ENCODE measurements at regions not wholly inside any gene's neighbourhood (a gene's known extent, or its start where the extent isn't known, plus 50 kb on each side); places are given as distances from the start of the nearest gene placed in this dataset.

- intact Hi-C loops (cut with DNase I; ENCODE audit: low total_unique reads), result no loop called here
- no peak overlapping the region for H3K4me3 ChIP-seq
- TF ChIP-seq CTCF (IDR thresholded peaks at IDR 0.05), result no peak
- no peak for TF ChIP-seq POLR2A (IDR thresholded peaks at IDR 0.05)
- H3K36me3 ChIP-seq, result no peaks in the 10 kb centered on the region
- no peaks in the 10 kb centered on the region for H3K4me1 ChIP-seq
- H3K9me3 ChIP-seq, result no peaks in the 10 kb centered on the region
- no peaks in the 10 kb centered on the region for H3K27me3 ChIP-seq
- no peak for DNase-seq
- H3K27ac ChIP-seq, result no peak overlapping the region
These were observed 81.6 kb upstream of the ARGLU1 start for GRCh38 chr13:106649495-106649894.

DNA sequence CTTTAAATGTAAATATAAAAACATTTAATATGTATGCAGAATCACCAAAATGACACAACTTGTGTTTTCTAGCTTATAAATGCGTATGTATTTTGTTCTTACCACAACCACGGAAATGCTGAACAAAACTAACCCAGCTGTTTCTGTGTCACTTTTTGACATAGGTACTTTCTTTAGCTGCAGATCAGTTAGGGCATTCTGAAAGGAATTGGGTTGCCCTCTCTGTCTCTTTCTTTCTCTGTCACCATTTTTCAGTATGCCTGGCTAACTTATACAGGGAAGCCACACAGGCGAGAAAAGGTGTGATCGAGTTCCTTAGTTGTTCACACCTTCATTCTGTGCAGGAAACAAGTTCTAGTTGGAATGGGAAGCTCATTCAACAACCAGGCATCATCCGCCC is 72.6 kb upstream of the ARGLU1 start:
- intact Hi-C loops (cut with DNase I; ENCODE audit: low total_unique reads), result no loop called here
- no peak overlapping the region for H3K4me3 ChIP-seq
- H3K27ac ChIP-seq, result no peak overlapping the region
- DNase-seq, result no peak
- H3K9me3 ChIP-seq, result no peaks in the 10 kb centered on the region
- no peaks in the 10 kb centered on the region for H3K4me1 ChIP-seq
- no peak for TF ChIP-seq POLR2A (IDR thresholded peaks at IDR 0.05)
- TF ChIP-seq CTCF (IDR thresholded peaks at IDR 0.05), result no peak
- no peaks in the 10 kb centered on the region for H3K27me3 ChIP-seq
- no peaks in the 10 kb centered on the region for H3K36me3 ChIP-seq

GRCh38 chr13:106637519-106637918 is 69.6 kb upstream of the ARGLU1 start:
- Histone ChIP-seq H3K4me3 (no peak overlapping the region), H3K9me3 (no peaks in the 10 kb centered on the region), H3K4me1 (no peaks in the 10 kb centered on the region), H3K27me3 (no peaks in the 10 kb centered on the region), H3K36me3 (no peaks in the 10 kb centered on the region), H3K27ac (no peak overlapping the region)
- DNase-seq, result no peak
- intact Hi-C loops (cut with DNase I; ENCODE audit: low total_unique reads), result no loop called here
- no peak for TF ChIP-seq CTCF (IDR thresholded peaks at IDR 0.05)
- no peak for TF ChIP-seq POLR2A (IDR thresholded peaks at IDR 0.05)

- H3K36me3 ChIP-seq, result no peaks in the 10 kb centered on the region
- H3K4me3 ChIP-seq, result no peak overlapping the region
- no peaks in the 10 kb centered on the region for H3K4me1 ChIP-seq
- no peak for DNase-seq
- intact Hi-C loops (cut with DNase I; ENCODE audit: low total_unique reads), result no loop called here
- no peaks in the 10 kb centered on the region for H3K27me3 ChIP-seq
- H3K27ac ChIP-seq, result no peak overlapping the region
- H3K9me3 ChIP-seq, result no peaks in the 10 kb centered on the region
- no peak for TF ChIP-seq POLR2A (IDR thresholded peaks at IDR 0.05)
- TF ChIP-seq CTCF (IDR thresholded peaks at IDR 0.05), result no peak
These were observed 68.6 kb upstream of the ARGLU1 start for GRCh38 chr13:106636492-106636891.

DNA sequence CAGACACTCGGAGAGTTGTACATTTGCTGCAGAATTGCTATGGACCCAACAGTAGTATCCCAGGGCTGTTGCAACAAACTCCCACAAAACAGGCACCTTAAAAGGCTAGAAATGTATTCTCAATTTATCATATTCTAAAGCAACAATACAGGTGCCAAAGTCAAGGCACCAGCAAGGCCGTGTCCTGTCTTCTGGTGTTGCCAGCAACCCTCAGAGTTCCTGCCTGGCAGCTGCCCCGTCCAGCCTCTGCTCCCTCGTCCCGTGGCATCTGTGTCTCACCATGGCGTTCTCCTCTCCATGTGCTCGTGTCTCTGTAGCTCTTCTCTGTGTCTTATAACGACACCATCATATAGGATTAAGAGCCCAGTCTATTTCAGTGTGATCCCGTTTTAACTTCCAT is 67.7 kb upstream of the ARGLU1 start:
- Histone ChIP-seq H3K27me3 (no peaks in the 10 kb centered on the region), H3K9me3 (no peaks in the 10 kb centered on the region), H3K36me3 (no peaks in the 10 kb centered on the region), H3K4me1 (no peaks in the 10 kb centered on the region), H3K27ac (peak overlapping the region in 1 of 2 donors; percentile 22), H3K4me3 (no peak overlapping the region)
- DNase-seq, result no peak
- intact Hi-C loops (cut with DNase I; ENCODE audit: low total_unique reads), result no loop called here
- TF ChIP-seq CTCF (IDR thresholded peaks at IDR 0.05) (no peak), POLR2A (IDR thresholded peaks at IDR 0.05) (no peak)
